Breast epithelium (tissue), 4 donors: ENCODE measurements at regions not wholly inside any gene's neighbourhood (a gene's known extent, or its start where the extent isn't known, plus 50 kb on each side); places are given as distances from the start of the nearest gene placed in this dataset.

ENCODE experiments used
- DNase-seq, 2 donors: peaks; one replicate each; pipeline ENCODE4 v3.0.0-alpha.2; 2019; ENCODE audit warnings: low spot score in 2 of 2
- H3K27ac ChIP-seq, 2 donors: fragments of 200-600 bp; sonication (generic) in 1 of 2; one replicate each; pipeline ENCODE4 v1.5.1; 2016 to 2019; ENCODE audit warnings: mild to moderate bottlenecking in 1 of 2
- H3K27me3 ChIP-seq, 2 donors: fragments of 200-600 bp; sonication (generic) in 1 of 2; one replicate each; pipeline versions ENCODE4 v1.5.1 to v1.6.0; 2017 to 2019; ENCODE audit warnings: control low read depth in 1 of 2, mild to moderate bottlenecking in 1 of 2
- H3K36me3 ChIP-seq: fragments of 200-600 bp; one replicate; pipeline ENCODE4 v1.5.1; 2019
- H3K4me1 ChIP-seq, 2 donors: fragments of 200-600 bp; sonication (generic); one replicate each; pipeline ENCODE4 v1.5.1; 2016 to 2019; ENCODE audit warnings: control low read depth in 1 of 2
- H3K4me3 ChIP-seq, 3 donors: fragments of 200-600 bp; sonication (generic); 1 replicate in 2 of 3; 2 replicates in 1 of 3; pipeline ENCODE4 v1.5.1; 2016 to 2019; ENCODE audit warnings: mild to moderate bottlenecking in 3 of 3, moderate library complexity in 2 of 3
- H3K9me3 ChIP-seq, 2 donors: fragments of 200-600 bp; sonication (generic) in 1 of 2; one replicate each; pipeline ENCODE4 v1.5.1; 2016 to 2019; ENCODE audit warnings: control low read depth in 1 of 2
- POLR2A ChIP-seq: fragments of 450-650 bp; IDR thresholded peaks from one replicate; pipeline ENCODE4 v1.6.1; 2016; ENCODE audit warnings: antibody characterized with exemption, mild to moderate bottlenecking, moderate library complexity
- POLR2AphosphoS5 ChIP-seq, 3 donors: sonication (generic); formaldehyde crosslinking; IDR thresholded peaks; one replicate each; pipeline ENCODE4 v1.6.1; 2017; ENCODE audit warnings: antibody characterized with exemption in 3 of 3
- intact Hi-C: fragments of 100-400 bp; cut with DNase I; formaldehyde crosslinking; loops from one replicate; pipeline ENCODE4 v1.15.1; 2023; ENCODE audit warnings: low total_unique reads
- TF ChIP-seq, protein P1 (sequence below), 3 donors: fragments of 450-650 bp; IDR thresholded peaks; one replicate each; pipeline ENCODE4 v1.5.1; 2016 to 2017; ENCODE audit warnings: antibody characterized with exemption in 3 of 3, mild to moderate bottlenecking in 3 of 3, moderate library complexity in 3 of 3

- Histone ChIP-seq H3K9me3 (no peaks in the 10 kb centered on the region), H3K27ac (no peak overlapping the region), H3K4me3 (no peak overlapping the region), H3K36me3 (no peaks in the 10 kb centered on the region), H3K27me3 (no peaks in the 10 kb centered on the region), H3K4me1 (no peaks in the 10 kb centered on the region)
- TF ChIP-seq, protein P1, sequence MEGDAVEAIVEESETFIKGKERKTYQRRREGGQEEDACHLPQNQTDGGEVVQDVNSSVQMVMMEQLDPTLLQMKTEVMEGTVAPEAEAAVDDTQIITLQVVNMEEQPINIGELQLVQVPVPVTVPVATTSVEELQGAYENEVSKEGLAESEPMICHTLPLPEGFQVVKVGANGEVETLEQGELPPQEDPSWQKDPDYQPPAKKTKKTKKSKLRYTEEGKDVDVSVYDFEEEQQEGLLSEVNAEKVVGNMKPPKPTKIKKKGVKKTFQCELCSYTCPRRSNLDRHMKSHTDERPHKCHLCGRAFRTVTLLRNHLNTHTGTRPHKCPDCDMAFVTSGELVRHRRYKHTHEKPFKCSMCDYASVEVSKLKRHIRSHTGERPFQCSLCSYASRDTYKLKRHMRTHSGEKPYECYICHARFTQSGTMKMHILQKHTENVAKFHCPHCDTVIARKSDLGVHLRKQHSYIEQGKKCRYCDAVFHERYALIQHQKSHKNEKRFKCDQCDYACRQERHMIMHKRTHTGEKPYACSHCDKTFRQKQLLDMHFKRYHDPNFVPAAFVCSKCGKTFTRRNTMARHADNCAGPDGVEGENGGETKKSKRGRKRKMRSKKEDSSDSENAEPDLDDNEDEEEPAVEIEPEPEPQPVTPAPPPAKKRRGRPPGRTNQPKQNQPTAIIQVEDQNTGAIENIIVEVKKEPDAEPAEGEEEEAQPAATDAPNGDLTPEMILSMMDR (IDR thresholded peaks at IDR 0.05) = no peak
- no peak for TF ChIP-seq POLR2AphosphoS5 (IDR thresholded peaks at IDR 0.05)
- TF ChIP-seq POLR2A = no peak
- no peak for DNase-seq
- intact Hi-C loops = no loop called here
These were observed 128.6 kb downstream of the TANC2 start for GRCh38 chr17:63094631-63095030.

DNA sequence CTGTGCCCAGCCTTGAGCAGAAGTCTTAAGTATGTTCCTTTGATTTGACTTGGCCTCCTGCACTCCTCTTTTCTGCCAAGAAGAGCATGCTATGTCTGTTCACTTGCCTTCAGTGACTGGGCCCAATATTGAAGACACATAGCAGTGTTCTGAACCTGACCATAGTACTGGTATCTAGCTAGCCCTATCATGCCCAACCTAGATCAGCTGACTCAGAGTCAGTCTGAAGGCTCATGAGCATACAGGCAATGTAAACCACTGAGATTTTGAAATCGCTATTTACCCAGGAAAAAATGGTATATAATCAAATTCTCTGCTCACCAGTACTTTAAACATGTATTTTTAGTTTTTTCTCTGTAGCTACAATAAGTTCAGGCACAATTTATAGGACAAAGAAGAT, 129.4 kb downstream of the TANC2 start:
- H3K27ac ChIP-seq = no peak overlapping the region
- intact Hi-C loops = no loop called here
- DNase-seq = no peak
- TF ChIP-seq, protein P1 (IDR thresholded peaks at IDR 0.05) = no peak
- no peak for TF ChIP-seq POLR2A
- no peak for TF ChIP-seq POLR2AphosphoS5 (IDR thresholded peaks at IDR 0.05)
- H3K9me3 ChIP-seq = no peaks in the 10 kb centered on the region
- H3K36me3 ChIP-seq = no peaks in the 10 kb centered on the region
- no peak overlapping the region for H3K4me3 ChIP-seq
- H3K4me1 ChIP-seq = no peaks in the 10 kb centered on the region
- H3K27me3 ChIP-seq = no peaks in the 10 kb centered on the region

DNA sequence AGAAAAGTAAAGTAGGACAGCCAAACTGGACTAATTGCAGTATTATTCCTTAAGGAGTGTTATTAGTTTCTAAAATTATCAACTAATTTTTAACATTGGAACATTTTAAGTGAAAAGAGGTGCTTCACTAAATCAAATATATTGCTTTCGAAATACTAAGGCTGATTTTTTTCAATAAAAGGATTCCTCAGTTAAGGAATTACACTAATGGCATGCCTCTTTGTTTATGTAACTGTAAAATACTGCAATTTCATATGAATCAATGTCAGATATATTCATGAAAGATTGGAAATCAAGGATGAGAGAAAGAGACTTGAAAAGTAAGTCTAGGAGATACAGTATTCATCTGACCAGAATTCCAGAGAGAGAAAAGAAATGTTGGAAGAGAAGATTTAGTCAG, 129.8 kb downstream of the TANC2 start:
- intact Hi-C loops = no loop called here
- no peak for DNase-seq
- H3K27ac ChIP-seq = no peak overlapping the region
- H3K4me1 ChIP-seq = no peaks in the 10 kb centered on the region
- no peaks in the 10 kb centered on the region for H3K9me3 ChIP-seq
- no peaks in the 10 kb centered on the region for H3K36me3 ChIP-seq
- no peak overlapping the region for H3K4me3 ChIP-seq
- no peaks in the 10 kb centered on the region for H3K27me3 ChIP-seq
- TF ChIP-seq, protein P1 (IDR thresholded peaks at IDR 0.05) = no peak
- no peak for TF ChIP-seq POLR2AphosphoS5 (IDR thresholded peaks at IDR 0.05)
- TF ChIP-seq POLR2A = no peak

DNA sequence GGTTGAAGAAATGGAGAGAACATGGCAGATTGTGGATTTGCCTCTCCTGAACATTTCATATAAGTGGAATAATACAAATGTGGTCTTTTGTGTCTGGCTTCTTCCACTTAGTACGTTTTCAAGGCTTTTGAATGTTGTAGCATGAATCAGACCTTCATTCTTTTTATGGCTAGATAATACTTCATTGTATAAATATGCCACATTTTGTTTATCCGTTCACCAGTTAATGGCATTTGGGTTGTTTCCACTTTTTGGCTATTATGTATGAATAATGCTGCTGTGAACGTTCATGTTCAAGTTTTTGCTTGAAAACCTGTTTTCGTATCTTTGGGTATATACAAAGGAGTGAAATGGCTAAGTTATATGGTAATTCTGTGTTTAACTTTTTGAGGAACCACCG, 130.4 kb downstream of the TANC2 start:
- TF ChIP-seq, protein P1 (IDR thresholded peaks at IDR 0.05) = no peak
- TF ChIP-seq POLR2AphosphoS5 (IDR thresholded peaks at IDR 0.05) (no peak), POLR2A (no peak)
- Histone ChIP-seq H3K4me1 (no peaks in the 10 kb centered on the region), H3K27me3 (no peaks in the 10 kb centered on the region), H3K36me3 (no peaks in the 10 kb centered on the region), H3K9me3 (no peaks in the 10 kb centered on the region), H3K4me3 (no peak overlapping the region), H3K27ac (no peak overlapping the region)
- intact Hi-C loops = no loop called here
- DNase-seq = no peak

DNA sequence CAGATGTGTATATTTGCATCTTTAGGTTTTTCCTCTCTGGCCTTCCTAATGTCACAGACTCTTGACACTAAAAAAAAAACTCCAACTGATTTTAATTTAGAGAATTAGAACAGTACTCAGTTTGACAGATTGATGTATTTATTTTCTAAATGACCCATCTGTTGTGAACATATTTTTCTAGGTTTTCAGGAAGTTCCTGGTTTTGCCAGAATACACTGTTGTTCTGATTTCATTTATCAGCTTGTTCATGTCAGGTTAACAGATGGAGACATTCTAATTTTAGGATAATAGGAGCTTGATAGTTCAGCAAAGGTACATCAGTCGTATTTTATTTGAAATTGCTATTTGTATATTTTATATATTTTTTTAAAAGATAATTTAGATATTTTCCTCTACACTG, 133.4 kb downstream of the TANC2 start:
- H3K4me3 ChIP-seq = no peak overlapping the region
- H3K36me3 ChIP-seq = no peaks in the 10 kb centered on the region
- intact Hi-C loops = no loop called here
- TF ChIP-seq POLR2A (no peak), POLR2AphosphoS5 (IDR thresholded peaks at IDR 0.05) (no peak)
- TF ChIP-seq, protein P1 (IDR thresholded peaks at IDR 0.05) = no peak
- no peaks in the 10 kb centered on the region for H3K9me3 ChIP-seq
- no peak for DNase-seq
- no peak overlapping the region for H3K27ac ChIP-seq
- H3K4me1 ChIP-seq = no peaks in the 10 kb centered on the region
- H3K27me3 ChIP-seq = no peaks in the 10 kb centered on the region
